HFFc6 (cell line): ENCODE measurements at regions not wholly inside any gene's neighbourhood (a gene's known extent, or its start where the extent isn't known, plus 50 kb on each side); places are given as distances from the start of the nearest gene placed in this dataset.
"Not testable (repeated sequence)": the region's sequence is repeated elsewhere in the genome, so short reads cannot be mapped to it uniquely, and the experiment has no call there.

Experiments
- DNase-seq: peaks from one replicate; pipeline ENCODE4 v3.0.0-alpha.2; 2018
- H3K27ac Mint-ChIP-seq: 2 replicates; pipeline ENCODE4 v1.8.0; 2020; ENCODE audit warnings: mild to moderate bottlenecking, mixed read lengths
- H3K27me3 Mint-ChIP-seq: 2 replicates; pipeline ENCODE4 v1.8.0; 2021; ENCODE audit warnings: mild to moderate bottlenecking, moderate library complexity, mixed read lengths; ENCODE audit not compliant: insufficient read depth
- H3K36me3 Mint-ChIP-seq: 2 replicates; pipeline ENCODE4 v1.8.0; 2021; ENCODE audit warnings: low read depth, mixed read lengths
- H3K4me1 Mint-ChIP-seq: 2 replicates; pipeline ENCODE4 v1.8.0; 2020; ENCODE audit warnings: low read depth, mixed read lengths
- H3K4me3 Mint-ChIP-seq: 2 replicates; pipeline ENCODE4 v1.8.0; 2020; ENCODE audit warnings: mild to moderate bottlenecking, moderate library complexity, mixed read lengths
- H3K9me3 Mint-ChIP-seq: 2 replicates; pipeline ENCODE4 v1.8.0; 2020; ENCODE audit warnings: mild to moderate bottlenecking, mixed read lengths
- CTCF ChIP-seq: fragments of 200-600 bp; sonication (generic); IDR thresholded peaks from 2 replicates; pipeline ENCODE4 v1.5.0; 2021; ENCODE audit warnings: antibody characterized with exemption, mild to moderate bottlenecking

DNA sequence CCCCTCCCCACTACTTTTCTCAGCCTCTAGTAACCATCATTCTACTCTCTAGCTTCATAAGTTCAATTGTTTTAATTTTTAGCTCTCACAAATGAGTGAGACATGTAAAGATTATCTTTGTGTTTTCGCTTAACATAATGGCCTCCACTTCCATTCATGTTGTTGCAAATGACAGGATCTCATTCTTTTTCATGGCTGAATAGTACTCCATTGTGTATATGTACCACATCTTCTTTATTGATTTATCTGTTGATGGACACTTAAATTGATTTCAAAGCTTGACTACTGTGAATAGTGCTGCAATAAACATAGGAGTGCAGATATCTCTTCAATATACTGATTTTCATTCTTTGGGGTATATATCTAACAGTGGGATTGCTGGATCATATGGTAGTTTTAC is 699.8 kb upstream of the NR2F2 start:
- TF ChIP-seq CTCF: no peak
- Mint-ChIP-seq H3K9me3 (no peaks in the 10 kb centered on the region), H3K4me3 (no peak overlapping the region), H3K36me3 (no peaks in the 10 kb centered on the region), H3K27ac (no peak overlapping the region), H3K27me3 (no peaks in the 10 kb centered on the region), H3K4me1 (no peaks in the 10 kb centered on the region)
- no peak for DNase-seq

- no peaks in the 10 kb centered on the region; the same call in 1 of the 2 replicates for H3K27me3 Mint-ChIP-seq
- DNase-seq: no peak
- no peak overlapping the region for H3K27ac Mint-ChIP-seq
- H3K9me3 Mint-ChIP-seq: no peaks in the 10 kb centered on the region
- no peaks in the 10 kb centered on the region for H3K36me3 Mint-ChIP-seq
- H3K4me1 Mint-ChIP-seq: no peaks in the 10 kb centered on the region
- no peak overlapping the region for H3K4me3 Mint-ChIP-seq
- no peak for TF ChIP-seq CTCF
Measured at GRCh38 chr15:95635666-95636065, 694.8 kb upstream of the NR2F2 start.

- H3K27me3 Mint-ChIP-seq: no peaks in the 10 kb centered on the region; the same call in 1 of the 2 replicates
- H3K4me3 Mint-ChIP-seq: no peak overlapping the region
- H3K9me3 Mint-ChIP-seq: no peaks in the 10 kb centered on the region
- no peak for TF ChIP-seq CTCF
- no peaks in the 10 kb centered on the region for H3K4me1 Mint-ChIP-seq
- no peaks in the 10 kb centered on the region for H3K36me3 Mint-ChIP-seq
- DNase-seq: no peak
- no peak overlapping the region for H3K27ac Mint-ChIP-seq
Measured at GRCh38 chr15:95636107-95636506, 694.4 kb upstream of the NR2F2 start.

GRCh38 chr15:95637234-95637633 is 693.3 kb upstream of the NR2F2 start:
- H3K36me3 Mint-ChIP-seq: not testable (repeated sequence)

GRCh38 chr15:95639208-95639607 is 691.3 kb upstream of the NR2F2 start:
- DNase-seq: no peak
- H3K4me3 Mint-ChIP-seq: no peak overlapping the region
- no peak for TF ChIP-seq CTCF
- no peaks in the 10 kb centered on the region for H3K9me3 Mint-ChIP-seq
- H3K27me3 Mint-ChIP-seq: no peaks in the 10 kb centered on the region; the same call in 1 of the 2 replicates
- H3K4me1 Mint-ChIP-seq: no peaks in the 10 kb centered on the region
- no peaks in the 10 kb centered on the region for H3K36me3 Mint-ChIP-seq
- no peak overlapping the region for H3K27ac Mint-ChIP-seq

More at GRCh38 chr15:95637234-95637633, 693.3 kb upstream of the NR2F2 start:
- not testable (repeated sequence) for H3K4me1 Mint-ChIP-seq, H3K9me3 Mint-ChIP-seq, H3K4me3 Mint-ChIP-seq, H3K27ac Mint-ChIP-seq, H3K27me3 Mint-ChIP-seq, DNase-seq

DNA sequence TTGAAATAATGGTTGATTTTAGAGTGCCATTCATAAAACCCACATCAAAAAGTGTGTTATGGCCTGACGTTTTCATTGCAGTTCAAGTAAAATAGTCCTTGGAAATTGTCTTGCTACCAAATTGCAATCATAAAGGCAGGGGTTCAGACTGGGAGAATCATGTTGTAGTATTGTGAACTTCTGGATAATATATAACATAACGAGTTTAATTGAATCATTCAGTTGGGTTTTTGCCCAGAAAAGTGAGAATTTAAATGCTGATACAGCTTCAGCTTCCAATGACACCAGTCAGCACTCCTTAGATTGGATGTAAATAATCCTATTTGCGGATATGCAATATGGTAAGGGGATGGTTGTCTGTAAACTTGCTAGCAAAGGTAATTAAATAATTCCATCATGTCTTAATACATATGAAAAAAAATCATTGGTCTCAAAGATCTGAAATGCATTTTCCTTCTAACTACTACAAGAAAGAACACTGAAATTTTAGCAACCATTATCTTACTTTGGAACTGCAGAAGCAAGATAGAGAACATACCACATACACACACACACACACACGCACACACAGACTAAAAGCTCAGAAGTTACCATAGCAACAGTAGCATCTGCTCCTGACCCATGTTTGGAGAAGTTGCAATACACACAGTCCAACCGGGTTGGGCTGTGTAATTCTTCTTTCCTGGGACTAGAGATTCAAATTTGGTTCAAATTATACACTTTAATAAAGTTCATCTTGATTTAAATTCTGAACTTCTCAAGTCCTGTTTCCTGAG is 686.2 kb upstream of the NR2F2 start:
- no peaks in the 10 kb centered on the region; the same call in 1 of the 2 replicates for H3K27me3 Mint-ChIP-seq
- H3K4me3 Mint-ChIP-seq: no peak overlapping the region
- no peaks in the 10 kb centered on the region for H3K4me1 Mint-ChIP-seq
- TF ChIP-seq CTCF: no peak
- peak; percentile 4 for DNase-seq
- H3K36me3 Mint-ChIP-seq: no peaks in the 10 kb centered on the region
- H3K9me3 Mint-ChIP-seq: no peaks in the 10 kb centered on the region
- no peak overlapping the region for H3K27ac Mint-ChIP-seq
